GM23338 (cell line): ENCODE measurements at regions not wholly inside any gene's neighbourhood (a gene's known extent, or its start where the extent isn't known, plus 50 kb on each side); places are given as distances from the start of the nearest gene placed in this dataset.

ENCODE experiments used
- ATAC-seq: fragments of 200-7000 bp; cut with Tn5 transposase; 3 replicates; pipeline ENCODE4 v1.9.1; 2020
- DNase-seq: peaks from one replicate; pipeline ENCODE4 v3.0.0-alpha.2; 2015; ENCODE audit warnings: low spot score
- H2AFZ ChIP-seq: fragments of 200-600 bp; sonication (generic); 2 replicates; pipeline ENCODE4 v1.8.0; 2016; ENCODE audit warnings: antibody characterized with exemption, mild to moderate bottlenecking, moderate library complexity
- H3F3A ChIP-seq: fragments of 200-600 bp; sonication (generic); replicated peaks from 2 replicates; pipeline ENCODE4 v1.8.0; 2017; ENCODE audit warnings: antibody characterized with exemption, mixed run types, low read depth
- H3K27ac ChIP-seq: fragments of 200-600 bp; sonication (generic); 2 replicates; pipeline ENCODE4 v1.6.1; 2016; ENCODE audit warnings: low read depth
- H3K27me3 ChIP-seq: fragments of 200-600 bp; sonication (generic); 2 replicates; pipeline ENCODE4 v1.8.0; 2016; ENCODE audit warnings: mild to moderate bottlenecking, mixed run types, moderate library complexity; ENCODE audit not compliant: insufficient read depth
- H3K36me3 ChIP-seq: fragments of 200-600 bp; sonication (generic); 2 replicates; pipeline ENCODE4 v1.8.0; 2016; ENCODE audit warnings: mild to moderate bottlenecking; ENCODE audit not compliant: insufficient read depth
- H3K4me1 ChIP-seq: fragments of 200-600 bp; sonication (generic); 2 replicates; pipeline ENCODE4 v1.8.0; 2016; ENCODE audit warnings: mild to moderate bottlenecking, moderate library complexity; ENCODE audit not compliant: insufficient read depth
- H3K4me2 ChIP-seq: fragments of 200-600 bp; sonication (generic); 2 replicates; pipeline ENCODE4 v1.7.1; 2017; ENCODE audit warnings: mixed run types
- H3K4me3 ChIP-seq: fragments of 200-600 bp; sonication (generic); 2 replicates; pipeline ENCODE4 v1.6.1; 2016; ENCODE audit warnings: mixed run types
- H3K79me2 ChIP-seq: fragments of 200-600 bp; sonication (generic); replicated peaks from 2 replicates; pipeline ENCODE4 v1.8.0; 2017; ENCODE audit warnings: mild to moderate bottlenecking; ENCODE audit not compliant: insufficient read depth
- H3K9me2 ChIP-seq: fragments of 200-600 bp; sonication (generic); 2 replicates; pipeline ENCODE4 v1.8.0; 2017; ENCODE audit not compliant: insufficient read depth
- H4K20me1 ChIP-seq: fragments of 200-600 bp; sonication (generic); replicated peaks from 2 replicates; pipeline ENCODE4 v1.8.0; 2017; ENCODE audit warnings: mild to moderate bottlenecking; ENCODE audit not compliant: insufficient read depth
- H3K27ac Mint-ChIP-seq: 2 replicates; pipeline ENCODE4 v1.8.0; 2020; ENCODE audit warnings: inconsistent platforms, mild to moderate bottlenecking, moderate library complexity, mixed read lengths
- H3K27me3 Mint-ChIP-seq: 3 replicates; pipeline ENCODE4 v1.8.0; 2022; ENCODE audit warnings: low read depth, mild to moderate bottlenecking, moderate library complexity, mixed read lengths, inconsistent platforms; ENCODE audit not compliant: insufficient read depth, poor library complexity
- H3K36me3 Mint-ChIP-seq: 3 replicates; pipeline ENCODE4 v1.8.0; 2021; ENCODE audit warnings: low read depth, mild to moderate bottlenecking, inconsistent platforms, moderate library complexity, mixed read lengths
- H3K4me1 Mint-ChIP-seq: 3 replicates; pipeline ENCODE4 v1.8.0; 2020; ENCODE audit warnings: mild to moderate bottlenecking, inconsistent platforms, mixed read lengths
- H3K4me3 Mint-ChIP-seq: 3 replicates; pipeline ENCODE4 v1.8.0; 2021; ENCODE audit warnings: moderate library complexity, mild to moderate bottlenecking, inconsistent platforms, mixed read lengths
- H3K9me3 Mint-ChIP-seq: 3 replicates; pipeline ENCODE4 v1.8.0; 2020; ENCODE audit warnings: moderate library complexity, mild to moderate bottlenecking, inconsistent platforms, mixed read lengths
- CREB1 ChIP-seq: fragments of 250-450 bp; sonication (Bioruptor Pico); IDR thresholded peaks from 2 replicates; pipeline ENCODE4 v1.5.0; 2020; ENCODE audit warnings: low read depth, mild to moderate bottlenecking, moderate library complexity
- CTCF ChIP-seq, 2 experiments: fragments of 200-600 bp in 1 of 2; sonication (generic) in 1 of 2; conservative IDR thresholded peaks; 2 replicates each; pipeline versions ENCODE4 v1.5.1 to v1.6.1; 2016 to 2017; ENCODE audit warnings: antibody characterized with exemption in 2 of 2, low read depth in 2 of 2, mild to moderate bottlenecking in 2 of 2, moderate library complexity in 1 of 2
- ETS1 ChIP-seq: IDR thresholded peaks from 2 replicates; pipeline ENCODE4 v1.6.1; 2016; ENCODE audit warnings: antibody characterized with exemption
- EZH2 ChIP-seq: fragments of 200-600 bp; sonication (generic); IDR thresholded peaks from one replicate; pipeline ENCODE4 v1.8.0; 2017; ENCODE audit warnings: antibody characterized with exemption, mild to moderate bottlenecking, low read depth; ENCODE audit not compliant: unreplicated experiment
- EZH2phosphoT487 ChIP-seq: fragments of 200-600 bp; sonication (generic); IDR thresholded peaks from one replicate; pipeline ENCODE4 v1.8.1; 2018; ENCODE audit warnings: antibody characterized with exemption; ENCODE audit not compliant: unreplicated experiment
- JUNB ChIP-seq: IDR thresholded peaks from one replicate; pipeline ENCODE4 v1.6.1; 2016; ENCODE audit warnings: antibody characterized with exemption; ENCODE audit not compliant: unreplicated experiment
- NANOG ChIP-seq: IDR thresholded peaks from 2 replicates; pipeline ENCODE4 v1.6.1; 2016; ENCODE audit warnings: antibody characterized with exemption, borderline replicate concordance
- POLR2AphosphoS5 ChIP-seq: IDR thresholded peaks from 2 replicates; pipeline ENCODE4 v1.6.1; 2016; ENCODE audit warnings: antibody characterized with exemption, low read depth
- REST ChIP-seq: IDR thresholded peaks from one replicate; pipeline ENCODE4 v1.6.1; 2018; ENCODE audit warnings: antibody characterized with exemption; ENCODE audit not compliant: unreplicated experiment
- STAT1 ChIP-seq: IDR thresholded peaks from one replicate; pipeline ENCODE4 v1.6.1; 2016; ENCODE audit warnings: antibody characterized with exemption; ENCODE audit not compliant: unreplicated experiment
- ZNF114 ChIP-seq: fragments of 250-450 bp; sonication (Bioruptor Pico); IDR thresholded peaks from 2 replicates; pipeline ENCODE4 v1.5.0; 2020; ENCODE audit warnings: mild to moderate bottlenecking, moderate library complexity
- ZNF462 ChIP-seq: fragments of 250-450 bp; sonication (Bioruptor Pico); IDR thresholded peaks from 2 replicates; pipeline ENCODE4 v1.5.0; 2020; ENCODE audit warnings: mild to moderate bottlenecking, moderate library complexity

- Mint-ChIP-seq H3K27me3 (no peaks in the 10 kb centered on the region), H3K36me3 (peaks cover 7% of the 10 kb centered on the region; the same call in 2 of the 3 replicates), H3K4me3 (no peak overlapping the region), H3K4me1 (no peaks in the 10 kb centered on the region), H3K27ac (no peak overlapping the region), H3K9me3 (peaks cover 59% of the 10 kb centered on the region)
- H3F3A ChIP-seq = no peaks in the 10 kb centered on the region
- no peaks in the 10 kb centered on the region for H3K79me2 ChIP-seq
- DNase-seq = no peak
- H3K4me2 ChIP-seq = no peak overlapping the region
- no peaks in the 10 kb centered on the region for H3K36me3 ChIP-seq
- H4K20me1 ChIP-seq = no peaks in the 10 kb centered on the region
- no peak overlapping the region for H3K27ac ChIP-seq
- no peaks in the 10 kb centered on the region for H3K27me3 ChIP-seq
- no peak for ATAC-seq
- no peak for TF ChIP-seq ETS1
- TF ChIP-seq ZNF462 (CRISPR knock-in tag) = no peak
- no peak for TF ChIP-seq REST
- TF ChIP-seq CTCF (conservative IDR thresholded peaks at IDR 0.05; ENCODE audit: low read depth in 2 of 2) = no peak
- TF ChIP-seq JUNB = no peak
- TF ChIP-seq EZH2phosphoT487 = no peak
- no peak for TF ChIP-seq CREB1 (CRISPR knock-in tag)
- TF ChIP-seq EZH2 = no peak
- TF ChIP-seq NANOG = no peak
- TF ChIP-seq STAT1 = no peak
- no peak for TF ChIP-seq ZNF114 (CRISPR knock-in tag)
- no peak for TF ChIP-seq POLR2AphosphoS5
- H3K4me1 ChIP-seq = no peaks in the 10 kb centered on the region
- no peaks in the 10 kb centered on the region for H3K9me2 ChIP-seq
- H2AFZ ChIP-seq = no peak overlapping the region
- H3K4me3 ChIP-seq = no peak overlapping the region
These were observed 475.0 kb downstream of the GABRG1 start for GRCh38 chr4:45648846-45649245.
